Parathyroid adenoma (tissue), 2 donors: ENCODE measurements at regions not wholly inside any gene's neighbourhood (a gene's known extent, or its start where the extent isn't known, plus 50 kb on each side); places are given as distances from the start of the nearest gene placed in this dataset.

ENCODE experiments used
- H2AFZ ChIP-seq: fragments of 300-600 bp; sonication (generic); one replicate; pipeline ENCODE4 v1.7.0; 2017; ENCODE audit warnings: antibody characterized with exemption, mild to moderate bottlenecking
- H3K27ac ChIP-seq: fragments of 300-600 bp; sonication (generic); one replicate; pipeline ENCODE4 v1.7.0; 2017
- H3K27me3 ChIP-seq: fragments of 300-600 bp; sonication (generic); one replicate; pipeline ENCODE4 v1.7.0; 2017; ENCODE audit warnings: low read length; ENCODE audit not compliant: control insufficient read depth, insufficient read depth
- H3K36me3 ChIP-seq: fragments of 300-600 bp; sonication (generic); one replicate; pipeline ENCODE4 v1.7.0; 2017; ENCODE audit warnings: low read length; ENCODE audit not compliant: control insufficient read depth, insufficient read depth
- H3K4me1 ChIP-seq: fragments of 300-600 bp; sonication (generic); one replicate; pipeline ENCODE4 v1.7.0; 2017; ENCODE audit warnings: control low read depth
- H3K4me2 ChIP-seq: fragments of 300-600 bp; sonication (generic); one replicate; pipeline ENCODE4 v1.7.0; 2017; ENCODE audit warnings: low read length
- H3K4me3 ChIP-seq: fragments of 300-600 bp; sonication (generic); one replicate; pipeline ENCODE4 v1.7.0; 2017; ENCODE audit warnings: low read depth, low read length
- H3K79me2 ChIP-seq: fragments of 300-600 bp; sonication (generic); one replicate; pipeline ENCODE4 v1.7.0; 2017; ENCODE audit warnings: control low read depth
- H3K9ac ChIP-seq: fragments of 300-600 bp; sonication (generic); one replicate; pipeline ENCODE4 v1.7.0; 2017; ENCODE audit warnings: mild to moderate bottlenecking
- H3K9me3 ChIP-seq: fragments of 300-600 bp; sonication (generic); one replicate; pipeline ENCODE4 v1.7.0; 2017; ENCODE audit warnings: low read length; ENCODE audit not compliant: control insufficient read depth
- CTCF ChIP-seq: fragments of 300-600 bp; sonication (generic); IDR thresholded peaks from one replicate; pipeline ENCODE4 v1.7.0; 2017; ENCODE audit warnings: antibody characterized with exemption, mild to moderate bottlenecking
- donor health status: primary hyperparathyroidism.

GRCh38 chr20:1757606-1758512 is 100.3 kb upstream of the SIRPG start:
- Histone ChIP-seq H3K4me2 (no peak overlapping the region), H3K4me3 (no peak overlapping the region), H3K27ac (no peak overlapping the region), H3K9ac (no peak overlapping the region), H3K79me2 (no peaks in the 10 kb centered on the region), H3K27me3 (no peaks in the 10 kb centered on the region), H3K4me1 (no peaks in the 10 kb centered on the region), H3K9me3 (no peaks in the 10 kb centered on the region), H3K36me3 (no peaks in the 10 kb centered on the region), H2AFZ (no peak overlapping the region)
- TF ChIP-seq CTCF, result no peak

GRCh38 chr20:1757072-1757471 is 99.5 kb upstream of the SIRPG start:
- H3K79me2 ChIP-seq, result no peaks in the 10 kb centered on the region
- no peak overlapping the region for H3K27ac ChIP-seq
- H3K9me3 ChIP-seq, result no peaks in the 10 kb centered on the region
- no peaks in the 10 kb centered on the region for H3K27me3 ChIP-seq
- H3K4me2 ChIP-seq, result no peak overlapping the region
- H3K4me1 ChIP-seq, result no peaks in the 10 kb centered on the region
- no peak overlapping the region for H3K9ac ChIP-seq
- no peak overlapping the region for H2AFZ ChIP-seq
- H3K36me3 ChIP-seq, result no peaks in the 10 kb centered on the region
- TF ChIP-seq CTCF, result no peak
- no peak overlapping the region for H3K4me3 ChIP-seq

- no peaks in the 10 kb centered on the region for H3K36me3 ChIP-seq
- no peak overlapping the region for H3K27ac ChIP-seq
- no peak overlapping the region for H2AFZ ChIP-seq
- H3K79me2 ChIP-seq, result no peaks in the 10 kb centered on the region
- no peaks in the 10 kb centered on the region for H3K4me1 ChIP-seq
- no peaks in the 10 kb centered on the region for H3K9me3 ChIP-seq
- H3K9ac ChIP-seq, result no peak overlapping the region
- H3K4me3 ChIP-seq, result no peak overlapping the region
- no peaks in the 10 kb centered on the region for H3K27me3 ChIP-seq
- TF ChIP-seq CTCF, result no peak
- no peak overlapping the region for H3K4me2 ChIP-seq
These were observed 97.2 kb upstream of the SIRPG start for GRCh38 chr20:1754749-1755148.

- H3K36me3 ChIP-seq, result no peaks in the 10 kb centered on the region
- no peaks in the 10 kb centered on the region for H3K79me2 ChIP-seq
- H3K4me3 ChIP-seq, result no peak overlapping the region
- H2AFZ ChIP-seq, result no peak overlapping the region
- H3K4me2 ChIP-seq, result no peak overlapping the region
- H3K4me1 ChIP-seq, result no peaks in the 10 kb centered on the region
- H3K27me3 ChIP-seq, result no peaks in the 10 kb centered on the region
- H3K27ac ChIP-seq, result no peak overlapping the region
- H3K9ac ChIP-seq, result no peak overlapping the region
- TF ChIP-seq CTCF, result no peak
- H3K9me3 ChIP-seq, result no peaks in the 10 kb centered on the region
These were observed 96.7 kb upstream of the SIRPG start for GRCh38 chr20:1754306-1754705.

GRCh38 chr20:1752045-1752444 is 94.5 kb upstream of the SIRPG start:
- Histone ChIP-seq H3K27ac (no peak overlapping the region), H3K4me2 (no peak overlapping the region), H3K4me1 (no peaks in the 10 kb centered on the region), H3K9ac (no peak overlapping the region), H2AFZ (no peak overlapping the region), H3K27me3 (no peaks in the 10 kb centered on the region), H3K79me2 (no peaks in the 10 kb centered on the region), H3K36me3 (no peaks in the 10 kb centered on the region), H3K4me3 (no peak overlapping the region), H3K9me3 (no peaks in the 10 kb centered on the region)
- TF ChIP-seq CTCF, result no peak
